Neural cell (in vitro differentiated cells): ENCODE measurements at regions not wholly inside any gene's neighbourhood (a gene's known extent, or its start where the extent isn't known, plus 50 kb on each side); places are given as distances from the start of the nearest gene placed in this dataset.

Experiments used
- H2AFZ ChIP-seq: fragments of 200-600, 300-800 bp; sonication (generic), shearing (Covaris generic); 2 replicates; pipeline ENCODE4 v1.6.0; 2014; ENCODE audit warnings: low read depth, mild to moderate bottlenecking, antibody characterized with exemption, low read length, moderate library complexity
- H3F3A ChIP-seq: fragments of 200-600 bp; shearing (Covaris generic); 2 replicates; pipeline ENCODE4 v1.6.1; 2016; ENCODE audit warnings: mild to moderate bottlenecking, moderate library complexity, mixed read lengths, antibody characterized with exemption, low read length; ENCODE audit not compliant: insufficient read depth, poor library complexity, severe bottlenecking
- H3K27ac ChIP-seq: fragments of 200-600, 300-800 bp; sonication (generic), shearing (Covaris generic); 2 replicates; pipeline ENCODE4 v1.5.1; 2014; ENCODE audit warnings: mild to moderate bottlenecking, low read length, moderate library complexity
- H3K27me3 ChIP-seq: fragments of 300-800, 200-600 bp; sonication (generic), shearing (Covaris generic); 2 replicates; pipeline ENCODE4 v1.6.0; 2014; ENCODE audit warnings: mild to moderate bottlenecking, low read depth, low read length, moderate library complexity; ENCODE audit not compliant: insufficient read depth
- H3K36me3 ChIP-seq: fragments of 300-800, 200-600 bp; sonication (generic), shearing (Covaris generic); 2 replicates; pipeline ENCODE4 v1.5.1; 2014; ENCODE audit warnings: mild to moderate bottlenecking, antibody characterized with exemption, low read length, moderate library complexity; ENCODE audit not compliant: insufficient read depth
- H3K4me2 ChIP-seq: fragments of 300-800, 200-600 bp; sonication (generic), shearing (Covaris generic); 2 replicates; pipeline ENCODE4 v1.6.0; 2014; ENCODE audit warnings: mild to moderate bottlenecking, low read length
- H3K4me3 ChIP-seq: fragments of 300-800, 200-600 bp; sonication (generic), shearing (Covaris generic); 2 replicates; pipeline ENCODE4 v1.5.1; 2014; ENCODE audit warnings: mild to moderate bottlenecking, low read length, moderate library complexity
- H3K79me2 ChIP-seq: fragments of 200-600 bp; shearing (Covaris generic); replicated peaks from 2 replicates; pipeline ENCODE4 v1.6.0; 2014; ENCODE audit warnings: mild to moderate bottlenecking, low read length, moderate library complexity; ENCODE audit not compliant: insufficient read depth
- H3K9ac ChIP-seq: fragments of 300-800, 200-600 bp; sonication (generic), shearing (Covaris generic); 2 replicates; pipeline ENCODE4 v1.6.1; 2016; ENCODE audit warnings: mild to moderate bottlenecking, low read length, mixed read lengths
- H3K9me2 ChIP-seq: fragments of 200-600 bp; shearing (Covaris generic); 2 replicates; pipeline ENCODE4 v1.6.1; 2016; ENCODE audit warnings: mild to moderate bottlenecking, low read length, mixed read lengths; ENCODE audit not compliant: insufficient read depth
- H3K9me3 ChIP-seq: fragments of 200-600, 300-800 bp; sonication (generic), shearing (Covaris generic); 2 replicates; pipeline ENCODE4 v1.6.1; 2016; ENCODE audit warnings: mild to moderate bottlenecking, mixed run types, low read length, moderate library complexity, mixed read lengths
- H4K20me1 ChIP-seq: fragments of 200-600 bp; shearing (Covaris generic); 2 replicates; pipeline ENCODE4 v1.6.1; 2016; ENCODE audit warnings: mild to moderate bottlenecking, mixed run types; ENCODE audit not compliant: insufficient read depth
- EP300 ChIP-seq: fragments of 450-650 bp; conservative IDR thresholded peaks from 2 replicates; pipeline ENCODE4 v1.6.1; 2014; ENCODE audit warnings: antibody characterized with exemption, mild to moderate bottlenecking, moderate library complexity; ENCODE audit not compliant: poor library complexity, severe bottlenecking
- EZH2 ChIP-seq: fragments of 200-600, 300-800 bp; shearing (Covaris generic), sonication (generic); IDR thresholded peaks from 2 replicates; pipeline ENCODE4 v1.6.1; 2014; ENCODE audit warnings: antibody characterized with exemption, low read length, borderline replicate concordance, mild to moderate bottlenecking; ENCODE audit not compliant: insufficient read depth, poor library complexity, severe bottlenecking
- MXI1 ChIP-seq: fragments of 450-650 bp; conservative IDR thresholded peaks from 2 replicates; pipeline ENCODE4 v1.6.1; 2014; ENCODE audit warnings: antibody characterized with exemption, mild to moderate bottlenecking; ENCODE audit not compliant: poor library complexity, severe bottlenecking
- POLR2AphosphoS5 ChIP-seq: IDR thresholded peaks from 2 replicates; pipeline ENCODE4 v1.6.1; 2012
- RAD21 ChIP-seq: fragments of 450-650 bp; conservative IDR thresholded peaks from 2 replicates; pipeline ENCODE4 v1.6.1; 2014; ENCODE audit warnings: antibody characterized with exemption, mild to moderate bottlenecking, moderate library complexity
- SMC3 ChIP-seq: fragments of 450-650 bp; conservative IDR thresholded peaks from 2 replicates; pipeline ENCODE4 v1.6.1; 2014; ENCODE audit warnings: antibody characterized with exemption, mild to moderate bottlenecking, moderate library complexity; ENCODE audit not compliant: poor library complexity
- TAF1 ChIP-seq: IDR thresholded peaks from 2 replicates; pipeline ENCODE4 v1.6.1; 2012; ENCODE audit warnings: low read depth
- TF ChIP-seq, protein P1 (sequence below): IDR thresholded peaks from 2 replicates; pipeline ENCODE4 v1.6.1; 2012; ENCODE audit warnings: borderline replicate concordance
- TF ChIP-seq, protein P2 (sequence below): fragments of 450-650 bp; IDR thresholded peaks from 2 replicates; pipeline ENCODE4 v1.5.1; 2014; ENCODE audit warnings: antibody characterized with exemption, mild to moderate bottlenecking, moderate library complexity; ENCODE audit not compliant: poor library complexity, severe bottlenecking

DNA sequence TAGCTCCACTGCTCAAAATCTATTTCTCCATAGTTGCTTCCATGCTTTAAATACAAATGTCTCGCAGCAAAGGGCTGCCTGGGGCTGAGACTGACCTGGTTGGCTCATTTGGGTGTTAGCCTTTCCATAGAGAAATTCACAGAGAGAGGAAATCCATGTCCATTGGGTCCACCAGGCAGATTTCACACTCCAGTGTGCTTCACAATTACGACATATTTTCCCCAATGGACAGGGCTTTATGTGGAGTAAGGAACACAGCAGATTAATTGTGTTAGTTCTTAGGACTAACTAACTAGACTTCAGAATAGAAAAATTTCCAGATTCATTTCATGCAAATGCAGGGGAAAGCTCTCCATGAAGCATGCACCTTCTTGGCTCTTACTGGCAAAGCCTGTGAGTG lies 180.7 kb downstream of the FBXO15 start:
- H3K9me3 ChIP-seq, result no peaks in the 10 kb centered on the region
- no peak overlapping the region for H3K9ac ChIP-seq
- H3K79me2 ChIP-seq, result no peaks in the 10 kb centered on the region
- H3K27me3 ChIP-seq, result no peaks in the 10 kb centered on the region
- no peak overlapping the region for H3K4me2 ChIP-seq
- no peak overlapping the region for H3K27ac ChIP-seq
- H3K9me2 ChIP-seq, result no peaks in the 10 kb centered on the region
- H3K4me3 ChIP-seq, result no peak overlapping the region
- no peaks in the 10 kb centered on the region for H4K20me1 ChIP-seq
- TF ChIP-seq, protein P1, sequence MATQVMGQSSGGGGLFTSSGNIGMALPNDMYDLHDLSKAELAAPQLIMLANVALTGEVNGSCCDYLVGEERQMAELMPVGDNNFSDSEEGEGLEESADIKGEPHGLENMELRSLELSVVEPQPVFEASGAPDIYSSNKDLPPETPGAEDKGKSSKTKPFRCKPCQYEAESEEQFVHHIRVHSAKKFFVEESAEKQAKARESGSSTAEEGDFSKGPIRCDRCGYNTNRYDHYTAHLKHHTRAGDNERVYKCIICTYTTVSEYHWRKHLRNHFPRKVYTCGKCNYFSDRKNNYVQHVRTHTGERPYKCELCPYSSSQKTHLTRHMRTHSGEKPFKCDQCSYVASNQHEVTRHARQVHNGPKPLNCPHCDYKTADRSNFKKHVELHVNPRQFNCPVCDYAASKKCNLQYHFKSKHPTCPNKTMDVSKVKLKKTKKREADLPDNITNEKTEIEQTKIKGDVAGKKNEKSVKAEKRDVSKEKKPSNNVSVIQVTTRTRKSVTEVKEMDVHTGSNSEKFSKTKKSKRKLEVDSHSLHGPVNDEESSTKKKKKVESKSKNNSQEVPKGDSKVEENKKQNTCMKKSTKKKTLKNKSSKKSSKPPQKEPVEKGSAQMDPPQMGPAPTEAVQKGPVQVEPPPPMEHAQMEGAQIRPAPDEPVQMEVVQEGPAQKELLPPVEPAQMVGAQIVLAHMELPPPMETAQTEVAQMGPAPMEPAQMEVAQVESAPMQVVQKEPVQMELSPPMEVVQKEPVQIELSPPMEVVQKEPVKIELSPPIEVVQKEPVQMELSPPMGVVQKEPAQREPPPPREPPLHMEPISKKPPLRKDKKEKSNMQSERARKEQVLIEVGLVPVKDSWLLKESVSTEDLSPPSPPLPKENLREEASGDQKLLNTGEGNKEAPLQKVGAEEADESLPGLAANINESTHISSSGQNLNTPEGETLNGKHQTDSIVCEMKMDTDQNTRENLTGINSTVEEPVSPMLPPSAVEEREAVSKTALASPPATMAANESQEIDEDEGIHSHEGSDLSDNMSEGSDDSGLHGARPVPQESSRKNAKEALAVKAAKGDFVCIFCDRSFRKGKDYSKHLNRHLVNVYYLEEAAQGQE, result no peak
- TF ChIP-seq, protein P2, sequence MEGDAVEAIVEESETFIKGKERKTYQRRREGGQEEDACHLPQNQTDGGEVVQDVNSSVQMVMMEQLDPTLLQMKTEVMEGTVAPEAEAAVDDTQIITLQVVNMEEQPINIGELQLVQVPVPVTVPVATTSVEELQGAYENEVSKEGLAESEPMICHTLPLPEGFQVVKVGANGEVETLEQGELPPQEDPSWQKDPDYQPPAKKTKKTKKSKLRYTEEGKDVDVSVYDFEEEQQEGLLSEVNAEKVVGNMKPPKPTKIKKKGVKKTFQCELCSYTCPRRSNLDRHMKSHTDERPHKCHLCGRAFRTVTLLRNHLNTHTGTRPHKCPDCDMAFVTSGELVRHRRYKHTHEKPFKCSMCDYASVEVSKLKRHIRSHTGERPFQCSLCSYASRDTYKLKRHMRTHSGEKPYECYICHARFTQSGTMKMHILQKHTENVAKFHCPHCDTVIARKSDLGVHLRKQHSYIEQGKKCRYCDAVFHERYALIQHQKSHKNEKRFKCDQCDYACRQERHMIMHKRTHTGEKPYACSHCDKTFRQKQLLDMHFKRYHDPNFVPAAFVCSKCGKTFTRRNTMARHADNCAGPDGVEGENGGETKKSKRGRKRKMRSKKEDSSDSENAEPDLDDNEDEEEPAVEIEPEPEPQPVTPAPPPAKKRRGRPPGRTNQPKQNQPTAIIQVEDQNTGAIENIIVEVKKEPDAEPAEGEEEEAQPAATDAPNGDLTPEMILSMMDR, result no peak
- no peak for TF ChIP-seq RAD21
- TF ChIP-seq EP300, result no peak
- TF ChIP-seq MXI1, result no peak
- no peak for TF ChIP-seq POLR2AphosphoS5
- TF ChIP-seq TAF1, result no peak
- TF ChIP-seq SMC3, result no peak
- no peak for TF ChIP-seq EZH2
- H2AFZ ChIP-seq, result no peak overlapping the region
- no peaks in the 10 kb centered on the region for H3F3A ChIP-seq
- H3K36me3 ChIP-seq, result no peaks in the 10 kb centered on the region

DNA sequence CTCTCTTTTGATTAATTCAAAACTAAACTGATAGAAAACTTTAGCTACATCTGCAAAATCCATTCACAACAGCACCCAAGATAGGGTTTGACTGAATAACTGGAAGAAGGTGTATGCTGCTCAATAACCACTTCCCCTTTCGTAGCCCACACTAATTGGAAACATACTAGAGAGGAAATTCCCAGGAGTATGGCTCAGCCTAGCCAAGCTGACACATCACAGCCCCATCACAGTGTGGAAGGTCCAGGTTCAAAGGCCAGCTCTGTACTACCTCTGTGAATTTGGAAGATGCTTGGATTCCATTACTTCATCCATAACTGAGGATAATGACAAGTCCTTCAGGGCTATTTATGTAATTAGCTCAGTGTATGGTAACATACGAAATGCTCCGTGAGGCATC lies 185.4 kb downstream of the FBXO15 start:
- Histone ChIP-seq H3K9me2 (no peaks in the 10 kb centered on the region), H3K4me2 (no peak overlapping the region), H3K9ac (no peak overlapping the region), H3K4me3 (no peak overlapping the region), H3K27ac (no peak overlapping the region), H3K27me3 (no peaks in the 10 kb centered on the region), H2AFZ (no peak overlapping the region), H3F3A (no peaks in the 10 kb centered on the region), H3K79me2 (no peaks in the 10 kb centered on the region), H4K20me1 (no peaks in the 10 kb centered on the region), H3K36me3 (no peaks in the 10 kb centered on the region), H3K9me3 (no peaks in the 10 kb centered on the region)
- TF ChIP-seq, protein P1, result no peak
- TF ChIP-seq SMC3, result no peak
